ENCODE measurements at regions not wholly inside any gene's neighbourhood (a gene's known extent, or its start where the extent isn't known, plus 50 kb on each side); places are given as distances from the start of the nearest gene placed in this dataset.
"Not testable (repeated sequence)": the region's sequence is repeated elsewhere in the genome, so short reads cannot be mapped to it uniquely, and the experiment has no call there.

GRCh38 chr1:220412382-220412781 is 115.6 kb upstream of the MARK1 start:
- DNase-seq (ENCODE audit: low read depth, low spot score), result not testable (repeated sequence)

GRCh38 chr1:220410611-220411010 is 117.3 kb upstream of the MARK1 start:
- DNase-seq (ENCODE audit: low read depth, low spot score), result peak; percentile 2

- DNase-seq (ENCODE audit: low read depth, low spot score), result no peak
Measured at GRCh38 chr1:220409771-220410595, 118.0 kb upstream of the MARK1 start.

- no peak for DNase-seq (ENCODE audit: low read depth, low spot score)
Measured at GRCh38 chr1:220407191-220407590, 120.7 kb upstream of the MARK1 start.

- DNase-seq (ENCODE audit: low read depth, low spot score), result no peak
Measured at GRCh38 chr1:220398238-220398637, 126.0 kb upstream of the RAB3GAP2 start.

GRCh38 chr1:220391491-220391890 is 119.2 kb upstream of the RAB3GAP2 start:
- DNase-seq (ENCODE audit: low read depth, low spot score), result no peak

- no peak for DNase-seq (ENCODE audit: low read depth, low spot score)
Measured at GRCh38 chr1:220389634-220390033, 117.4 kb upstream of the RAB3GAP2 start.

GRCh38 chr1:220386494-220387195 is 114.4 kb upstream of the RAB3GAP2 start:
- DNase-seq (ENCODE audit: low read depth, low spot score), result no peak

GRCh38 chr1:220385158-220385557 is 112.9 kb upstream of the RAB3GAP2 start:
- no peak for DNase-seq (ENCODE audit: low read depth, low spot score)

- no peak for DNase-seq (ENCODE audit: low read depth, low spot score)
Measured at GRCh38 chr1:220382994-220383393, 110.7 kb upstream of the RAB3GAP2 start.

GRCh38 chr1:220380885-220381284 is 108.6 kb upstream of the RAB3GAP2 start:
- DNase-seq (ENCODE audit: low read depth, low spot score), result no peak

- DNase-seq (ENCODE audit: low read depth, low spot score), result no peak
Measured at GRCh38 chr1:220378571-220379302, 106.5 kb upstream of the RAB3GAP2 start.

GRCh38 chr1:220375715-220376114 is 103.5 kb upstream of the RAB3GAP2 start:
- DNase-seq (ENCODE audit: low read depth, low spot score), result no peak

GRCh38 chr1:220374449-220374848 is 102.2 kb upstream of the RAB3GAP2 start:
- DNase-seq (ENCODE audit: low read depth, low spot score), result no peak

GRCh38 chr1:220372451-220372850 is 100.2 kb upstream of the RAB3GAP2 start:
- no peak for DNase-seq (ENCODE audit: low read depth, low spot score)

- DNase-seq (ENCODE audit: low read depth, low spot score), result no peak
Measured at GRCh38 chr1:220371324-220371723, 99.1 kb upstream of the RAB3GAP2 start.

- peak; percentile 18 for DNase-seq (ENCODE audit: low read depth, low spot score)
Measured at GRCh38 chr1:220370041-220370700, 97.9 kb upstream of the RAB3GAP2 start.

- DNase-seq (ENCODE audit: low read depth, low spot score), result no peak
Measured at GRCh38 chr1:220369511-220369910, 97.3 kb upstream of the RAB3GAP2 start.

GRCh38 chr1:220368352-220369265 is 96.4 kb upstream of the RAB3GAP2 start:
- no peak for DNase-seq (ENCODE audit: low read depth, low spot score)

- DNase-seq (ENCODE audit: low read depth, low spot score), result no peak
Measured at GRCh38 chr1:220367833-220368232, 95.6 kb upstream of the RAB3GAP2 start.

GRCh38 chr1:220366269-220366668 is 94.0 kb upstream of the RAB3GAP2 start:
- DNase-seq (ENCODE audit: low read depth, low spot score), result no peak

Measured in smooth muscle cell of the brain vasculature (primary cell).